ENCODE measurements at regions not wholly inside any gene's neighbourhood (a gene's known extent, or its start where the extent isn't known, plus 50 kb on each side); places are given as distances from the start of the nearest gene placed in this dataset.
"Not testable (repeated sequence)": the region's sequence is repeated elsewhere in the genome, so short reads cannot be mapped to it uniquely, and the experiment has no call there.

GRCh38 chr4:184280591-184281071, 63.0 kb upstream of the ENPP6 start:
- Histone ChIP-seq H3K4me1 (peaks cover 0 to 4% of the 10 kb centered on the region in 2 donors), H3K4me3 (no peak overlapping the region), H3K9me3 (peaks cover 0 to 3% of the 10 kb centered on the region in 2 donors), H3K27me3 (no peaks in the 10 kb centered on the region), H3K36me3 (no peaks in the 10 kb centered on the region), H3K27ac (no peak overlapping the region)
- intact Hi-C loops (cut with DNase I; ENCODE audit: low total_unique reads) = no loop called here
- DNase-seq (ENCODE audit: low spot score in 2 of 2) = no peak
- TF ChIP-seq CTCF (IDR thresholded peaks at IDR 0.05) = no peak

GRCh38 chr4:184280137-184280536, 62.5 kb upstream of the ENPP6 start:
- DNase-seq (ENCODE audit: low spot score in 2 of 2) = no peak
- Histone ChIP-seq H3K9me3 (peaks cover 0 to 3% of the 10 kb centered on the region in 2 donors), H3K36me3 (no peaks in the 10 kb centered on the region), H3K4me3 (no peak overlapping the region), H3K4me1 (peaks cover 0 to 4% of the 10 kb centered on the region in 2 donors), H3K27me3 (no peaks in the 10 kb centered on the region), H3K27ac (no peak overlapping the region)
- no peak for TF ChIP-seq CTCF (IDR thresholded peaks at IDR 0.05)
- no peak for TF ChIP-seq POLR2AphosphoS5 (IDR thresholded peaks at IDR 0.05)
- TF ChIP-seq POLR2A (IDR thresholded peaks at IDR 0.05) = no peak
- intact Hi-C loops (cut with DNase I; ENCODE audit: low total_unique reads) = no loop called here

GRCh38 chr4:184279496-184280061, 61.9 kb upstream of the ENPP6 start:
- no peaks in the 10 kb centered on the region for H3K27me3 ChIP-seq
- DNase-seq (ENCODE audit: low spot score in 2 of 2) = no peak
- H3K4me3 ChIP-seq = no peak overlapping the region
- no peak overlapping the region for H3K27ac ChIP-seq
- TF ChIP-seq CTCF (IDR thresholded peaks at IDR 0.05) = no peak
- TF ChIP-seq POLR2AphosphoS5 (IDR thresholded peaks at IDR 0.05) = no peak
- TF ChIP-seq POLR2A (IDR thresholded peaks at IDR 0.05) = no peak
- no peaks in the 10 kb centered on the region for H3K36me3 ChIP-seq
- intact Hi-C loops (cut with DNase I; ENCODE audit: low total_unique reads) = no loop called here
- H3K9me3 ChIP-seq = peaks cover 0 to 3% of the 10 kb centered on the region in 2 donors
- peaks cover 0 to 4% of the 10 kb centered on the region in 2 donors for H3K4me1 ChIP-seq

GRCh38 chr4:184277769-184278168, 60.1 kb upstream of the ENPP6 start:
- intact Hi-C loops (cut with DNase I; ENCODE audit: low total_unique reads); H3K4me3 ChIP-seq; H3K9me3 ChIP-seq; H3K27ac ChIP-seq; DNase-seq (ENCODE audit: low spot score in 2 of 2); H3K27me3 ChIP-seq; H3K36me3 ChIP-seq; H3K4me1 ChIP-seq: not testable (repeated sequence)

GRCh38 chr4:184277010-184277409, 59.3 kb upstream of the ENPP6 start:
- intact Hi-C loops (cut with DNase I; ENCODE audit: low total_unique reads); H3K36me3 ChIP-seq: not testable (repeated sequence)

GRCh38 chr4:184276346-184276745, 58.7 kb upstream of the ENPP6 start:
- H3K4me3 ChIP-seq; H3K27me3 ChIP-seq; intact Hi-C loops (cut with DNase I; ENCODE audit: low total_unique reads); H3K27ac ChIP-seq; H3K36me3 ChIP-seq; H3K4me1 ChIP-seq; DNase-seq (ENCODE audit: low spot score in 2 of 2); H3K9me3 ChIP-seq: not testable (repeated sequence)

More at GRCh38 chr4:184277010-184277409, 59.3 kb upstream of the ENPP6 start:
- not testable (repeated sequence) for H3K9me3 ChIP-seq; DNase-seq (ENCODE audit: low spot score in 2 of 2); H3K27me3 ChIP-seq; H3K27ac ChIP-seq; H3K4me3 ChIP-seq; H3K4me1 ChIP-seq

GRCh38 chr4:184275766-184276165, 58.1 kb upstream of the ENPP6 start:
- no peak for TF ChIP-seq POLR2A (IDR thresholded peaks at IDR 0.05)
- TF ChIP-seq POLR2AphosphoS5 (IDR thresholded peaks at IDR 0.05) = no peak
- no peak for TF ChIP-seq CTCF (IDR thresholded peaks at IDR 0.05)
- Histone ChIP-seq H3K9me3 (peaks cover 0 to 3% of the 10 kb centered on the region in 2 donors), H3K27me3 (no peaks in the 10 kb centered on the region), H3K4me3 (no peak overlapping the region), H3K4me1 (no peaks in the 10 kb centered on the region), H3K27ac (no peak overlapping the region), H3K36me3 (no peaks in the 10 kb centered on the region)
- no peak for DNase-seq (ENCODE audit: low spot score in 2 of 2)
- intact Hi-C loops (cut with DNase I; ENCODE audit: low total_unique reads) = no loop called here
